ENCODE measurements at regions not wholly inside any gene's neighbourhood (a gene's known extent, or its start where the extent isn't known, plus 50 kb on each side); places are given as distances from the start of the nearest gene placed in this dataset.
"Not testable (repeated sequence)": the region's sequence is repeated elsewhere in the genome, so short reads cannot be mapped to it uniquely, and the experiment has no call there.

GRCh38 chrX:137882960-137883359 is 317.0 kb downstream of the ZIC3 start:
- no peak for DNase-seq

DNA sequence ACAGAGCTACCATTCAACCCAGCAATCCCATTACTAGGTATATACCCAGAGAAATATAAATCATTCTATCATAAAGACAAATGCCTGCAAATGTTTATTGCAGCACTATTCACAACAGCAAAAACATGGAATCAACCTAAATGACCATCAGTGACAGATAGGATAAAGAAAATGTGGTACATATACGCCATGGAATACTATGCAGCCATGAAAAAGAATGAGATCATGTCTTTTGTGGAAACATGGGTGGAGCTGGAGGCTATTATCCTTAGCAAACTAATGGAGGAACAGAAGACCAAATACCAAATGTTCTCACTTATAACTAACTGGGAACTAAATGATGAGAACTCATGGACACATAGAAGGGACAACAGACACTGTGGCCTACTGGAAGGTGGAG is 318.9 kb downstream of the ZIC3 start:
- not testable (repeated sequence) for DNase-seq

GRCh38 chrX:137891431-137891830 is 325.5 kb downstream of the ZIC3 start:
- DNase-seq, result no peak

- no peak for DNase-seq
These were observed 330.2 kb downstream of the ZIC3 start for GRCh38 chrX:137896123-137896522.

DNA sequence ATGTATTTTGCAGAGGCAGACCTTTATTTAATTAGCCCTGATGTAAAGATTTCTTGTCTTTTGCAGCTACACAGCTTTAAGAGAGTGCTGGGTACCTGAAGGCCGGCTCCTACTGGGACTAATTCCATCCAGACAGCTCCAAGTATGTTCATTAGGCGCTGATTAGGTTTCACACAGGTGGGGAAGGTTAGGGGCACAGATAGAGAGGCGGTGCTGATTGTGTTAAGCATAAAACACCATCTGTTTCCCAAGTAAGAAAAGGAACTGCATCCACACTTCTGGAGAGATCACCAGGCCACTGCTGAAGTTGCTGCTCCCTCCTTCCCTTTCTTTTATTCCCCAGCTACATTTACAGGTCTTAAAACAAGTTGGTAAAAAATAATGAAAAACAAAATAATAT is 349.5 kb downstream of the ZIC3 start:
- no peak for DNase-seq

DNA sequence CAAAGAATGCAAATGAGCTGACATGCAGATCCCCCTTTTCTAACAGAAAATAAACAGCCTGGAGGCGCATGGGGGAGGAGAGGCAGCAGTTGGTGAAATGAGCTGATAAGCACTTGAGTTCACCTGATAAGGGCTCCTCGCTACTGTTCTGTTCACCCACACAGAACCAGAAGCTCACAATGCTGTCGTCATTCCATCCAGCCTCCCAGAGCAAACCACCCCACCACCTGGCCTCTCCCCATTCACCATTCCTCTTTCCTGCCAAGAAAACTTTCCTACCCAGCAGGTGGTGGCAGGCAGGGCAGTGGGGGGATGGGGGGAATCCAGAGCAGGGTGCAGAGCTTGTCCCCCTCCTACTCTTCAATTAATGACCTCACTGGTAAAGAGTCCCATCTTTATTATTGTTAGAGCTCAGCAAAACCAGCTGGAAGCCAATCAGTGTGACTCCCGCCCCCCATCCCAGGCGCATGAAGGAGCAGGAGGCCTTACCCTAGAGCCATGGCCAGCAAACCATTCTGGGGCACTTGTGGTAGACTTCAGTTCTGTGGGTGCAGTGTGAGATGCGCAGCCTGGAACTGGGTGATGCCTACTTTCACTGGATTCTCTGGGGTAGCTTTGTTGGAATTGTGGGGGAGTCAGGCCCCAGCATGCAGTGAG is 350.3 kb downstream of the ZIC3 start:
- DNase-seq, result no peak

DNA sequence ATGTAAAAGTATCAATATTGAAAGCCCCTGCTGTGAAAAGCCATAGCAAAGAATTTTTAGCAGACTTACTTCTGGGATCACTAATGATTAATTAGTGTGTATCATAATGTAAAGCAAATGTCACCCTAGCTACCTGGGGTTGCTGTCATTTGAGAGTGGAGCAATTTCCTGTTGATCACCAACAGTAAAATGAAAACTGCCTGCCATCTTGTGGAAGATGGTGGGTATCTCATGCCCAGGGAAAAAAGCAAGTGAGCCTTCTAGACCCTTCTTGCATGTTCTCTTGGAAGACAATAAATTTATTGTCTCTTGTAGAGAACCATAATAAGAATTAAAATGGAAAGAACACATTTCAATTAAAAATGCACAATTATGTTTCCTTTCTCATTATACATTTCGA is 360.2 kb downstream of the ZIC3 start:
- no peak for DNase-seq

DNA sequence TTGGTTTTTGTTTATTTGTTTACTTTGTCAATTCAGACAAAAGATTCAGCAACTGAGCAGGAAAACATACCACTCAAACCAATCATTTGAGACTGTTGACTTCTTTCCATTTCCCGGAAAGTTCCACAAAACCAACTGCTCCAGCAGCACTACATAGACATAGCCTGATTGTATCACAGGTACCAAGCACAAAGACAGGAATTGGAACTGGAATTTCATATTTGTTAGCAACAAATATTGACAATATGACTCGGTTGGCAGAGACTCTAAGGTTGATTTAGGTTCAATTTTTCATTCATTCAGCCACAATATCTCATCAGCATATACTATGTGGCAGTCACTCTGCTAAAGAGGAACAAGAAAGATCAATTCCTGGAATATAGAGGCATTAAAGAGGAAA is 364.0 kb downstream of the ZIC3 start:
- no peak for DNase-seq

DNA sequence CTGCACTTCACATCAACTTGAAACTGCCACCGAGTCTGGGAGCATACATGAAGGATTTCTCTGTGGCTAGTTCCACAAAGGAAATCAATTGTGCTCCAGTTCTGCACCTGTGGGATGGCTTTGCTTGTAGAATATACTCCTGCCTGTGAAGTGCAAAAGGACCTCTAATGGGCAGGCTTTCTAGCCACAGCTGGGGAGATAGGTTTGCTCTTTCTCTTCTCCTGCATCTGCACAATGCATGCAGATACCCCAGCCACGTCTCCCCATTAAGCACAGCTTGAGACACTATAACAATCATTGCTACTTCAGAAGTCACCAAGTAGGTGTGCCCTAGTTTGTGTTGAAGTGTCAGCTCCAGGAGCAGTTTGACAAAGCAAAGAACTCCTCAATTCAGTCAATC is 364.6 kb downstream of the ZIC3 start:
- no peak for DNase-seq

DNA sequence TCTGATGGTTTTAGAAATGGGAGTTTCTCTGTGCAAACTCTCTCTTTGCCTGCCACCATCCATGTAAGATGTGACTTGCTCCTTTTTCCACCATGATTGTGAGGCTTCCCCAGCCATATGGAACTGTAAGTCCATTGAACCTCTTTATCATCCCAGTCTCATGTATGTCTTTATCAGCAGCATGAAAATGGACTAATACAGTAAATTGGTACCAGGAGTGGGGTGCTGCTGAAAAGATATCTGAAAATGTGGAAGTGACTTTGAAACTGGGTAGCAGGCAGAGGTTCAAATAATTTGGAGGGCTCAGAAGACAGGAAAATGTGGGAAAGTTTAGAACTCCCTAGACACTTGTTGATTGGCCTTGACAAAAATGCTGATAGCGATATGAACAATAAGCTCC is 368.3 kb downstream of the ZIC3 start:
- not testable (repeated sequence) for DNase-seq

DNA sequence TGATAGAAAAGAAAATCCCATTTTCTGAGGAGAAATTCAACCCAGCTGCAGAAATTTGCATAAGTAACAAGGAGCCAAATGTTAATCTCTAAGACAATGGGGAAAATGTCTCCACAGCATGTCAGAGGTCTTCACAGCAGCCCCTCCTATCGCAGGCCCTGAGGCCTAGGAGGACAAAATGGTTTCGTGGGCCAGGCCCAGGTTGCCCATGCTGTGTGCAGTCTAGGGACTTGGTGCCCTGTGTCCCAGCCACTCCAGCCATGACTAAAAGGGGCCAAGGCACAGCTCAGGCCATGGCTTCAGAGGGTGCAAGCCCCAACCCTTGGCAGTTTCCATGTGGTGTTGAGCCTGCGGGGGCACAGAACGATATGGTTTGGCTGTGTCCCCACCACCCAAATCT is 369.0 kb downstream of the ZIC3 start:
- not testable (repeated sequence) for DNase-seq

GRCh38 chrX:137945470-137945869 is 379.5 kb downstream of the ZIC3 start:
- DNase-seq, result no peak

GRCh38 chrX:137969191-137969590 is 403.3 kb downstream of the ZIC3 start:
- DNase-seq, result no peak

DNA sequence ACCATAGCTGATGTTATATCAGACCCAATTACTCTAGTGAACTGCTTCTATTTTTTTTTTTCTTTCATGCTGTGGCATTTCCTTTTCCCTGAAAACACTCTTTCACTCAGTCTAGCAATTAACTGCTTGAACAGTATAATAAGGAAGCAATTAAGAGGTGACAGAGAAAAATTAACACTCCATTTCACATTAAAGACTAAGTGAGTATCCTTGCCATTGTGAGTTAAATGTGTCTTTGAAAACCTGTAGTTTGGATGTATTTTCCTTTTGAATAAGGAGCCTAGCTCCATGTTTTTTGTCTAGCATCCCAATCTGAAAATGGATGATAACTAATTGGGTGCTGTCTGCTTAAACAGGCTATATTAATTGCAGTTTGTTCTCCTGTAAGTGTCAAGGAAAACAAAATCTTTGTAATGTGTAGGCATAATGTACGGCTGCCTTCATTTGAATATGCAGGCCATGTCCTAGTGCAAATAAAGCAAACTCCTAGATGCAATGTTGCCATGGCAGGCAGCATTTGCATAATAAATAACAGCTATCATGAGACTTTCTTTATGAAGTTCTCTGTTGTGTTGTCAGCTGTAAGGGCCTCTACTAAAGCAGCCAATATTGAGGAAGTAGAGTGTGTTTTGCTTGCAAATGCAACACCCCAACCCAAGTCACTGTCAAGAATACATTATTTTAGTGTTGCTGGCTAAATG is 416.7 kb downstream of the ZIC3 start:
- DNase-seq, result no peak

DNA sequence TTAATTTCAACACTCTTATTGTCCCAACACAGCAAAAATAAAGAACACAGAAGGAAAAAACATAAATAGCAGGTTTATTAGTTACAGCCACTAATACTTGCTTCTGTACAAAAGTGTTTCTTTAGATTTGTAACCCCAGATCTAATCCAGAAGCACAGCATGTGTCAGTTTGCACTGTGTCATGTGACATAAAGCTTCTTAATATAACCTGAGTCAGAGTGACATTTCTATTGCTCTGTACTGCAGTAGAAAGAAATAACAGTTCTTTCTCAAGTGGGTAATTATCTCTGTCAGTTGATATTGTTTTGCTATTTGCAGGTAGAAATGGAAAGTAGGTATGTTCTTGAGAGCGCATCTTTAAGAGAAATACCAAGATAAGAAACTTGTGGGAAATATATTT is 422.5 kb downstream of the ZIC3 start:
- DNase-seq, result no peak

GRCh38 chrX:137998619-137999018 is 432.7 kb downstream of the ZIC3 start:
- no peak for DNase-seq

DNA sequence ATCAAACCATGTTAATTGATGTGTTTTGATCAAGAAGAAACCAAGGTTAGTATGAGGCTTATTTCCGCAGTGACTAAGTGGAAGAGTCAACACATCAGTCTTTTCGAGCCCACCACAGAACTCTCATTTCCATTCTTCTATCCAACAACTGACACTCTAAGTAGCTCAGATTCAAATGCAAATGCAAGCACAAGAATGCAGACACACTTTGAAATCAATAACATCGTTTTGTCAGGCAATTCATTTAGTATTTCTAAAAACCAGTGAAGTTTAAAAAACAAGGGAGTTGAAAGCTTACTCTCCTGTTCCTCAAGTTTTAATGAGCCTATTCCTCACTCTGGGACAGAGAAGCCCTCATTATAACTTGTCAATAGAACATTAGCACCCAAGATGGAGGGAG is 433.1 kb downstream of the ZIC3 start:
- no peak for DNase-seq

- no peak for DNase-seq
These were observed 433.6 kb downstream of the ZIC3 start for GRCh38 chrX:137999552-137999951.

GRCh38 chrX:138001226-138001625 is 435.3 kb downstream of the ZIC3 start:
- DNase-seq, result no peak

GRCh38 chrX:138006180-138006579 is 440.3 kb downstream of the ZIC3 start:
- DNase-seq, result no peak

- DNase-seq, result no peak
These were observed 442.4 kb downstream of the ZIC3 start for GRCh38 chrX:138008281-138008680.

- no peak for DNase-seq
These were observed 445.5 kb downstream of the ZIC3 start for GRCh38 chrX:138011468-138011867.

DNA sequence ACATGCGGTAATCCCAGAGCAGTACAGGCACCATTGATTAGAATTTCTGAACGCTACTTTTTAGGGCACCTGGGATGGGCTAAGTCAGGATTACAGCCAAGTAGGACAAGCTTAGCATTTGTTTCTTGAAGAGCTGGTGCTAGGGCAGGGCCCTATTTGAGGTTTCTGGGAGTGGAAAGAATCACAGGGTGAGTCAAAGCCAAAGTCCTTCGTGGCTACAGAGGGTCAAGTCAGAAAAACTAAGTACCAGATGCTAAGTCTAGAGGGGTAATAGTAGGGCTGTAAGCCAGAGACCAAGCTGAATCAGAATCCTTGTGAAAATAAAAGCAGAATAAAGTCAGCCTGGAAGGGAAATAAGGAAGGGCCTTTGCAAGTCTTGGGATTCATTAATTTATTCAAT is 448.6 kb downstream of the ZIC3 start:
- no peak for DNase-seq

All from muscle of back (tissue), 3 donors.